ENCODE measurements at regions not wholly inside any gene's neighbourhood (a gene's known extent, or its start where the extent isn't known, plus 50 kb on each side); places are given as distances from the start of the nearest gene placed in this dataset.

DNA sequence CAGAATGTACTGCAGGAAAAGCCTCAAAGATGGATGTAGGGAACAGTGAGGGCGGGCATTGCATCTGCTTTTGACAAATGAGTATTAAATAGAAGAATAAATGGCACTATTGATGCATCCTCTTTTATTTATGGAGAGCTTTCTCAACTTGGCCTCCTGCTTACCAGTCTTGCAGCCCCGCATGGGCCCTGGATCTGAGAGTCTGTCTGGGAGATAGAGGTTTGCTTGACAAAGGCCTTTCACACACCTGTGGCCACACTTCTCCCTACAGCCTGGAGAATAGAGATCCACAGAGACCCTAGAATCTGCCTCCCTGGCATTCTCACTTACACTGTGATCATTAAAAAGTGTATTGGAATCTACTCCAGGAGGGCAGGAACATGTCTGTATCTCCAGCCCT, 203.8 kb upstream of the CDH4 start:
- no peak for DNase-seq (ENCODE audit: low spot score)

GRCh38 chr20:61049684-61050083, 202.4 kb upstream of the CDH4 start:
- DNase-seq (ENCODE audit: low spot score), result no peak

DNA sequence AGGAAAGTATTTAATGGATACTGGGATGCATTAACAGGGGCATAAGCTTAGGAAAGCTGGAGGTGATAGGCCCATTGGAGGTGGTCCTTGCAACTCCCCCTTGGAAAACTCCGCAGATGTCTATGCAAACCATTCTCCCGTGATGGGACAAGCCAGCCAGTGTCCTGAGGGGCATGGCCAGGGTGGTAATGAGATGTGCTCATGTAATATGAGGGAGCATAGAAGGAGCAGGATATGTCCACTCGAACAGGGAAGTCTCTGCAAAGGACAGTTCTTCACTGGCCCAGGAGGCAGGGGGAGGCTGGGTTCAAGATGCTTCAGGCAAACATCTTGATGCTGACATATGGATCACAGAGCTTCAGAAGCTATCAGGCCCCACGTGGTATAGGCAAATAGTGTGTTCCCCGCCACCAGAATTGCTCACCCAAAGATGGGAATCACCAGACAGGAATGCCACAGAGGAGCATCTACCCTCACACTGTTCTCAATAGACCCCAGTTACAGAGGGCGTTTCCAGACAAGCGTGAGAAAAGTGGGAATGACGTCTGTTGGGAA, 201.6 kb upstream of the CDH4 start:
- DNase-seq (ENCODE audit: low spot score), result no peak

- DNase-seq (ENCODE audit: low spot score), result no peak
Observed at GRCh38 chr20:61052195-61052750, 199.8 kb upstream of the CDH4 start.

DNA sequence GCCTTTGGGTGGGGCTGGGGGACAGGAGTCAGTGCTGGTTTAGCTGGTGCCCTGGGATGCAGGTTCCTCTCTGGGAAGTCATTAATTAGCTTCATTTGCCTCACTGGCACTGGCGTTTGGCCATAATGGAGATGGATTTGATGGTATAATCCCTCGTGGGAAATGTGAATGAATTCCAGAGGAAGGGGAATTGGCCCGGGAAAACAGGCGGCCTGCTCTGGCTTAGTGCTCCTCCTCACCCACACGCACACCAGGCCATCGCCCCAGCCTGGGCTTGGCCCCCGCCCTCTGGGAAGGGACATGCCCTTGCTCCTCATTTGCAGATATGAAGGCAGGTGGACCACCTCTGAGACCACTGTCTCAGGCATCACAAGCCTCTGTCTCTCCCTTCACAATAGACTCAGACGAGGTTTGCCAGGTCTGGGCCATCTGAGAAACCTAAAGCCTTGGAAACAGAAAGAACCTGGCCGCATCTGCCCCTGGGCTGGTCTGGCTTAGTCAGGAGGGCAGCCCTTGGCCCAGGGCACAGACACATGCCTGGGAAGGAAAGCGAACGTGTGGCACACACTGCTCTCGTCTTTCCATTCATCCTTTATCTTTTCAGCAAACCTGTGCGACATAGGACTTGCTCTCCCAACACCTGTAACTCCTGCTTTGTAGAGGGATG, 199.2 kb upstream of the CDH4 start:
- DNase-seq (ENCODE audit: low spot score), result no peak

DNA sequence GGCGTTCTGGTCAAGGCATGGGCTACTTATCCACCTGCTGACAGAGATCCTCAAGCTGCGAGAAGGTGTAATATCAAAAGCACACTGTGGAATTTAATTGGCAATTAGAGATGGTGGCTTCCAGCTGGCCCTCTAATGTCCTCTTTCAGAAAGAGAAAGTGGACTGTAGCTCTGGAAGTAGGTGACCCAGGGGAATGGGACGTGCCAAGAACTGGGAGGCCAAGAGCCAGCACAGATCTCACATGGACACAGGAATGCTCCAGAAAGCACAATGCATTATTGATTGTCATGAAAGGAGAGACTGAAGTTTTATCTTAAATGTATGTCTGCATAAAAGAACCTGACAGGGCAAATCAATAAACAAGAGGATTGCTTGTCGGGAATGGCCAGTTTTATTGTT, 198.6 kb upstream of the CDH4 start:
- DNase-seq (ENCODE audit: low spot score), result no peak

- DNase-seq (ENCODE audit: low spot score), result no peak
Observed at GRCh38 chr20:61053889-61054288, 198.2 kb upstream of the CDH4 start.

DNA sequence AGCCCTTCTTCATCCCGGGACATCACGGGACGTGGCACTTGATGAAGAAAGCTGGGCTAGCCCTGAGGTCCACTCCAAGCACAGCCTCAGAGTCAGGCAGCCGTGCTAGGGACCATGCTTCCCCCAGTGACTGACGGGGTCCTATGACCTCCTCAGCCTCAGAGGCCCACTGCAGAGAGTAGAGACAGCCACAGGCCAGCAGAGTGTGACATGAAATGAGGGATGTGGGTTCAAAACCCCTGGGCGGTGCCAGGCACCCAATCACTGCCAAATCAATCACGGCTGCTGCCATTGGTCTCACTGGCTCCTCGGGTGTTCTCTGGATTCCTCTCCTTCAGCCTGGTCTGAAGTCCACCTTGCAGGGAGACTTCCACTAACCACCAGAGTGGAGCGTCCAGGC, 197.7 kb upstream of the CDH4 start:
- DNase-seq (ENCODE audit: low spot score), result no peak

DNA sequence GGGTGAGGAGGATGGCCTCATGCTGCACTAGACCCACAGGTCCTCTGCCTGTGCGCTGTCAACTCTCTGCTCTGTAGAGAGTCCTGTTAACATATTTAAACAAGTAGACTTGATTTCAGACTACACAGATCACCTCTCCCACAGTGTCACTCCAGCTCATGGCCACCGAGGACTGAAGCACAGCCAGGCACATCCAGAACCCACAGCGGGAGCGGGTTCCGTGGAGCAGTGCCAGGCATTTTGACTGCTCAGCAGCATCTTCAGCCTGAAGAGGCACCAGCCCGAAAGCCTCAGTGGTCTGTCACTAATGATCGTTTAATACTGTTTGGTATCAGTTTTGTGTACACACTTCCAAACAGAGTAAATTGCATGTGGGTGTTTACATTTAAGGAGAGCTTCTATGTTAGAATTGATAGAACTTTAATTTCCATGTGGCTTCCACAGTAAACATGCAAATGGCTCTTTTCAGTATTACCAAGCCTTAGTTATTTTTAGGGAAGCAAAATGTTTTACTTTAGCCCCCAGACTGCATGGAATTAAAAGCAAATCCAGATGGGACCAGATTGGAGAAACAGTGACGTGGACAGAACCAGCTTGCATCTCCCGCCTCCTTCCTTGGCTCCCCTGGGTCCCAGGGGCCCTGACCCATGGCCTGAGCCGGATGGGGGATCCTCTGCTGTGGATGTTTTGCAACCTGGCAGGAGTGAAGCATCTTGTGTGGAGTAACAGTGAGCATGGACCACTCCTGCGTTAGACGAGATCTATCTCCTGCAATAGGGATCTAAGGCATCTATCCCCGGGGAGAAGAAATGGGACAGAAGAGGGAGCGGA, 196.7 kb upstream of the CDH4 start:
- no peak for DNase-seq (ENCODE audit: low spot score)

GRCh38 chr20:61056116-61056515, 195.9 kb upstream of the CDH4 start:
- no peak for DNase-seq (ENCODE audit: low spot score)

DNA sequence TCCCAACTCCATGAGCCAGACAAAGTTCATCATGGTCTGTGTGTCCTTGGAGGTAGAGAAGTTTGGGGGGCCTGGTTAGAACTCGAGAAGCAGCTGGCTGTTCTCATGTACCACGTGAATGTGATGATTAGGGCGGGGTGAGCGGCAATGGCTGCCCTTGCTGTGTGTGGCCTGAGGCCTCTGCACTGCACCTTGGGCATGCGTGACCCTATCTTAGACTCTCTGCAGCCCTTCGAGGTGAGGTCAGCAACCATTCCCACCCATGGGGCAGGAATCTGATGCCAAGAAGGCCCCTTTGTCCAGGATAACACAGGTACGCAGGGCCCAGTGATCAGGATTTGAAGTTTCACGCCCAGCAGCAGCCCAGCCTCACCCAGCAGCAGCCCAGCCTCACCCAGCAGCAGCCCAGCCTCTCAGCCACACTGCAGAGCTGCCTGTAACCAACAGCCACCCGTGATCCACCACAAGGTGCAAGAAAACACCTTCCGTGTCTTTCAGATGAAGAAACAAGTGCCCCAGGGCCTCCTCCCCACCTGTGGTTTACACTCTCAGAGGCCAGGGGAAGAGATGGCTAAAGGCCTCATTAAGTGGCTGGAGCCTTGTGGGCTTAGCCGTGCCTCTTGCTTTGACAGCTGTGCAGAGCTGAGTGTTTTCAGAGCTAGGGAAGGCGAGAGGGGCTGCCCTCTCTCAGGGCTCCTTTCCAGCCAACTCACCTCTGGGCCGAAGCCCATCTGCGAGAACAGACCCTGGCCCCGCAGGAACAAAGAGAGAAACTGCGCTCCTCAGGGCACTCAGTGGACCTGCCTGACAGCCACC, 195.2 kb upstream of the CDH4 start:
- DNase-seq (ENCODE audit: low spot score), result no peak

- DNase-seq (ENCODE audit: low spot score), result no peak
Observed at GRCh38 chr20:61057443-61058121, 194.5 kb upstream of the CDH4 start.

- no peak for DNase-seq (ENCODE audit: low spot score)
Observed at GRCh38 chr20:61061981-61062380, 190.1 kb upstream of the CDH4 start.

- no peak for DNase-seq (ENCODE audit: low spot score)
Observed at GRCh38 chr20:61065853-61066252, 186.2 kb upstream of the CDH4 start.

- DNase-seq (ENCODE audit: low spot score), result no peak
Observed at GRCh38 chr20:61066526-61066925, 185.5 kb upstream of the CDH4 start.

DNA sequence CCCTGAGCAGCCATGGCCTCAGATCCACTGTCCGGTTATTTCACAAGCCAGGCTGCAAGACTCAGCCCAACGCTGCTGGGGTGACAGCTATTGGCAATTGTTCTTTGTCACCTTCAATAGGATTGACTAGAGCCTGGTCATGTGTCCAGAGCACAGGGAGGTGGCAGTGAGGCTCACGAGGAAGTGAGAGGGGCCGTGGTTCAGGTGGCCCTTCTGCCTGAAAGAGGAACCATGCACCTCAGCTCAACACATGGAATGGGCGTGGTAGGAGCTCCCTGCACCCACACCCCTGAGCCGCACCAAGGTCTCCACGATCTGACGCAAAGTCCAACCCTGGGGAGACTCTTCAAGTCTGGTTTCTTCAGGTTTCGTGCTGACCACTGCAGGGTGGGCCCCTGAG, 184.8 kb upstream of the CDH4 start:
- DNase-seq (ENCODE audit: low spot score), result no peak

GRCh38 chr20:61072398-61072797, 179.7 kb upstream of the CDH4 start:
- no peak for DNase-seq (ENCODE audit: low spot score)

DNA sequence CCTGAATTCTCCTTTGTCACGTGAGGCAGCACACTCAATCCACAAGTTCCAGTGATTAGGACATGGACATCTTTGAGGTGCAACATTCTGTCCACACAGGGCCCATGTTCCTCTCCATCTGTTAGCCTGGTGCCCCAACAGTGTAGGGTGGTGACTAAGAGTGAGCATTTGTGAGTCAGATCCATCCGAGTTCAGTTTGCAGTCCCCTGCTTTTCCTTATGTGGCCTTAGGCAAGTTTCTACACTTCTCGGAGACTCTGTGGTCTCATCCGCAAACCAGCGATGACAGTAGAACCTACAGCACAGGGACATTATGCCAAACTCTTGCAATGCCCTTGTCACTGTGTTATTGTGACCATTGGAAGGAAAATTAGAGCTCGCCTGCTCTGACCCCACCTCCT, 178.7 kb upstream of the CDH4 start:
- no peak for DNase-seq (ENCODE audit: low spot score)

GRCh38 chr20:61082720-61083119, 169.3 kb upstream of the CDH4 start:
- no peak for DNase-seq (ENCODE audit: low spot score)

DNA sequence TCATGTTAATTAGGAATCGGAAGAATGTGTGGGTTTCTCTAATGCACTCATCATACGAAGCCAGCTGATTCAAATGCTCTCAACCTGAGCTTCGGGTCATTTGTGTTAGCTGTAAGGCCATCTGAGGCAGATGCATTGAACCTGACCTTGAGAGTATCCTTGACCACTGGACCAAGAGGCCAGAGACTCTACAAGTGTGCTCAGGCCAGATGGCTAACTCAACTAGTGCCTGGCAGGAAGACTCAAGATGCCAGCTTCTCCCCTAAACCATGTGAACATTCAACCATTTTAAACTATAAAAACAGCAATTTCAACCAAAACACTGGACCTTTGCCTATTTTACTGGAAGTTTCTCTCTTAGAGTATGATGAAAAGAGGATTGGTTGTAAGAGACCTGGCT, 168.6 kb upstream of the CDH4 start:
- DNase-seq (ENCODE audit: low spot score), result no peak

- DNase-seq (ENCODE audit: low spot score), result no peak
Observed at GRCh38 chr20:61086031-61086430, 166.0 kb upstream of the CDH4 start.

GRCh38 chr20:61090541-61090940, 161.5 kb upstream of the CDH4 start:
- DNase-seq (ENCODE audit: low spot score), result no peak
